ENCODE measurements at regions not wholly inside any gene's neighbourhood (a gene's known extent, or its start where the extent isn't known, plus 50 kb on each side); places are given as distances from the start of the nearest gene placed in this dataset.
"Not testable (repeated sequence)": the region's sequence is repeated elsewhere in the genome, so short reads cannot be mapped to it uniquely, and the experiment has no call there.

- H3K27ac ChIP-seq (ENCODE audit: low read length): no peak overlapping the region
- peaks cover 0 to 10% of the 10 kb centered on the region in 2 donors for H3K9me3 ChIP-seq (ENCODE audit: control insufficient read depth in 1 of 2, low read length in 2 of 2)
- H3K4me3 ChIP-seq (ENCODE audit: low read depth in 1 of 2, low read length in 2 of 2): no peak overlapping the region
- H3K4me1 ChIP-seq (ENCODE audit: control insufficient read depth in 1 of 2, insufficient read depth in 2 of 2, low read length in 2 of 2): no peaks in the 10 kb centered on the region
- H3K27me3 ChIP-seq (ENCODE audit: low read depth, low read length): no peaks in the 10 kb centered on the region
- H3K36me3 ChIP-seq (ENCODE audit: control insufficient read depth in 1 of 2, insufficient read depth in 2 of 2, low read length in 2 of 2): no peaks in the 10 kb centered on the region
Measured at GRCh38 chr21:43287795-43288755, 119.3 kb downstream of the CRYAA start.

- Histone ChIP-seq H3K27ac (ENCODE audit: low read length) (no peak overlapping the region), H3K36me3 (ENCODE audit: control insufficient read depth in 1 of 2, insufficient read depth in 2 of 2, low read length in 2 of 2) (no peaks in the 10 kb centered on the region), H3K9me3 (ENCODE audit: control insufficient read depth in 1 of 2, low read length in 2 of 2) (peaks cover 0 to 10% of the 10 kb centered on the region in 2 donors), H3K27me3 (ENCODE audit: low read depth, low read length) (no peaks in the 10 kb centered on the region), H3K4me1 (ENCODE audit: control insufficient read depth in 1 of 2, insufficient read depth in 2 of 2, low read length in 2 of 2) (no peaks in the 10 kb centered on the region), H3K4me3 (ENCODE audit: low read depth in 1 of 2, low read length in 2 of 2) (no peak overlapping the region)
Measured at GRCh38 chr21:43287111-43287760, 118.4 kb downstream of the CRYAA start.

- Histone ChIP-seq H3K27me3 (ENCODE audit: low read depth, low read length) (no peaks in the 10 kb centered on the region), H3K9me3 (ENCODE audit: control insufficient read depth in 1 of 2, low read length in 2 of 2) (peaks cover 0 to 10% of the 10 kb centered on the region in 2 donors)
Measured at GRCh38 chr21:43286196-43286595, 117.4 kb downstream of the CRYAA start.

DNA sequence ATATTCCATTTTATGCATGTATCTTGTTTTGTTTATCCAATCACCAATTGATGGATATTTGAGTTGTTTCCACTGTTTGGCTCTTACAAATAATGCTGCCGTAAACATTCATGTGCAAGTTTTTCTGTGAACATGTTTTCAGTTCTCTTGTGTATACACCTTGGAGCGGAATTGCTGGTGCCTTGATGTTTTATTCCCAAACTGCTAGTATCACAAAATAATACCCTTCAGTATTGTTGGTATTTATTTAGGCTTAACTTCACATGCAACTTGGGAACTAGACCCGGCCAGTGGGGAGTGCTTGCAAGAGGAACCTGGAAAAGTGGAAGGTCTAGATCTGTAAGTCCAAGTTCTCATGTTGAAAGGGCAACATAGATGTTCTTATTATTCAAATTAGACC, 115.9 kb downstream of the CRYAA start:
- Histone ChIP-seq H3K36me3 (ENCODE audit: control insufficient read depth in 1 of 2, insufficient read depth in 2 of 2, low read length in 2 of 2) (no peaks in the 10 kb centered on the region), H3K4me1 (ENCODE audit: control insufficient read depth in 1 of 2, insufficient read depth in 2 of 2, low read length in 2 of 2) (no peaks in the 10 kb centered on the region), H3K9me3 (ENCODE audit: control insufficient read depth in 1 of 2, low read length in 2 of 2) (peaks cover 0 to 6% of the 10 kb centered on the region in 2 donors), H3K27ac (ENCODE audit: low read length) (no peak overlapping the region), H3K4me3 (ENCODE audit: low read depth in 1 of 2, low read length in 2 of 2) (no peak overlapping the region), H3K27me3 (ENCODE audit: low read depth, low read length) (no peaks in the 10 kb centered on the region)

More at GRCh38 chr21:43286196-43286595, 117.4 kb downstream of the CRYAA start:
- no peaks in the 10 kb centered on the region for H3K4me1 ChIP-seq (ENCODE audit: control insufficient read depth in 1 of 2, insufficient read depth in 2 of 2, low read length in 2 of 2)
- H3K36me3 ChIP-seq (ENCODE audit: control insufficient read depth in 1 of 2, insufficient read depth in 2 of 2, low read length in 2 of 2): no peaks in the 10 kb centered on the region
- no peak overlapping the region for H3K4me3 ChIP-seq (ENCODE audit: low read depth in 1 of 2, low read length in 2 of 2)
- H3K27ac ChIP-seq (ENCODE audit: low read length): no peak overlapping the region

GRCh38 chr21:43284238-43284637, 115.4 kb downstream of the CRYAA start:
- Histone ChIP-seq H3K27ac (ENCODE audit: low read length) (no peak overlapping the region), H3K9me3 (ENCODE audit: control insufficient read depth in 1 of 2, low read length in 2 of 2) (peaks cover 0 to 3% of the 10 kb centered on the region in 2 donors), H3K4me3 (ENCODE audit: low read depth in 1 of 2, low read length in 2 of 2) (no peak overlapping the region), H3K4me1 (ENCODE audit: control insufficient read depth in 1 of 2, insufficient read depth in 2 of 2, low read length in 2 of 2) (no peaks in the 10 kb centered on the region), H3K36me3 (ENCODE audit: control insufficient read depth in 1 of 2, insufficient read depth in 2 of 2, low read length in 2 of 2) (no peaks in the 10 kb centered on the region), H3K27me3 (ENCODE audit: low read depth, low read length) (no peaks in the 10 kb centered on the region)

DNA sequence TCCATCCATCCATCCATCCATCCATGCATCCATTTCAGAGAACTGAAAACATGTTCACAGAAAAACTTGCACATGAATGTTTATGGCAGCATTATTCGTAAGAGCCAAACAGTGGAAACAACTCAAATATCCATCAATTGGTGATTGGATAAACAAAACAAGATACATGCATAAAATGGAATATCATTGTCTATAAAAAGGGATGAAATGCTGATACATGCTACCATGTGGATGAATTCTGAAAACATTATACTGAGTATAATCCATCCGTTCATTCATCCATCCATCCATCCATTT, 115.1 kb downstream of the CRYAA start:
- not testable (repeated sequence) for H3K4me1 ChIP-seq (ENCODE audit: control insufficient read depth in 1 of 2, insufficient read depth in 2 of 2, low read length in 2 of 2); H3K27me3 ChIP-seq (ENCODE audit: low read depth, low read length); H3K36me3 ChIP-seq (ENCODE audit: control insufficient read depth in 1 of 2, insufficient read depth in 2 of 2, low read length in 2 of 2); H3K27ac ChIP-seq (ENCODE audit: low read length); H3K9me3 ChIP-seq (ENCODE audit: control insufficient read depth in 1 of 2, low read length in 2 of 2); H3K4me3 ChIP-seq (ENCODE audit: low read depth in 1 of 2, low read length in 2 of 2)

DNA sequence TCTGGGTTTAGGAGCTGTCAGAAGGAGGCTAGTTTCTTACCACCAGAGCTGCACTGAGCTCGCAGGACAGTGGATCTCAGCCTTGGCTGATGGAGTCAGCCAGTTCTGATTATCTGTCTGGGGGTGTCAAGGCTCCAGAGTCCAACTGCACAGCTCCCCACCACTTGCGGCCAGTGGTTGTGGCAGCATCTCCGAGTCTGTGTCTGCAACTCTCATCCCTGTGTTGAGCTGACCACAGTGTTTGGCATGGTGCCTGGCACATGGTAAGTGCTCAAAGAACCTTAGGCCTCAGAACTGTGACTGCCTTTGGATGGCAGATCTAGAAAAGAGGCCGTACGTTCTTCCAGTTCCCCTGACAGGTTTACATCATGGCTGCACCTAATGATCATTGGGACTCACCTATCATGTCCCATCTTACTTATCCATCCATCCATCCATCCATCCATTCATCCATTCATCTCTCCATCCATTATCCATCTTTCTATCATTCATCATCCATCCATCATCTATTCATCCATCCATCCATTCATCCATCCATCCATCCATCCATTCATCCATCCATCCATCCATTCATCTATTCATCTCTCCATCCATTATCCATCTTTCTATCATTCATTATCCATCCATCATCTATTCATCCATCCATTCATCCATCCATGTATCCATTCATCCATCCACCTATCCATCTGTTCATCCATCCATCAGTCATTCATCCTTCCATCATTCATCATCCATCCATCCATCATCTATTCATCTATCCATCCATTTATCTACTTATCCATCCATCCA, 114.5 kb downstream of the CRYAA start:
- Histone ChIP-seq H3K27me3 (ENCODE audit: low read depth, low read length) (no peaks in the 10 kb centered on the region), H3K36me3 (ENCODE audit: control insufficient read depth in 1 of 2, insufficient read depth in 2 of 2, low read length in 2 of 2) (no peaks in the 10 kb centered on the region), H3K27ac (ENCODE audit: low read length) (no peak overlapping the region), H3K4me3 (ENCODE audit: low read depth in 1 of 2, low read length in 2 of 2) (no peak overlapping the region), H3K4me1 (ENCODE audit: control insufficient read depth in 1 of 2, insufficient read depth in 2 of 2, low read length in 2 of 2) (peaks cover under 1 to 1% of the 10 kb centered on the region in 2 donors), H3K9me3 (ENCODE audit: control insufficient read depth in 1 of 2, low read length in 2 of 2) (no peaks in the 10 kb centered on the region)

DNA sequence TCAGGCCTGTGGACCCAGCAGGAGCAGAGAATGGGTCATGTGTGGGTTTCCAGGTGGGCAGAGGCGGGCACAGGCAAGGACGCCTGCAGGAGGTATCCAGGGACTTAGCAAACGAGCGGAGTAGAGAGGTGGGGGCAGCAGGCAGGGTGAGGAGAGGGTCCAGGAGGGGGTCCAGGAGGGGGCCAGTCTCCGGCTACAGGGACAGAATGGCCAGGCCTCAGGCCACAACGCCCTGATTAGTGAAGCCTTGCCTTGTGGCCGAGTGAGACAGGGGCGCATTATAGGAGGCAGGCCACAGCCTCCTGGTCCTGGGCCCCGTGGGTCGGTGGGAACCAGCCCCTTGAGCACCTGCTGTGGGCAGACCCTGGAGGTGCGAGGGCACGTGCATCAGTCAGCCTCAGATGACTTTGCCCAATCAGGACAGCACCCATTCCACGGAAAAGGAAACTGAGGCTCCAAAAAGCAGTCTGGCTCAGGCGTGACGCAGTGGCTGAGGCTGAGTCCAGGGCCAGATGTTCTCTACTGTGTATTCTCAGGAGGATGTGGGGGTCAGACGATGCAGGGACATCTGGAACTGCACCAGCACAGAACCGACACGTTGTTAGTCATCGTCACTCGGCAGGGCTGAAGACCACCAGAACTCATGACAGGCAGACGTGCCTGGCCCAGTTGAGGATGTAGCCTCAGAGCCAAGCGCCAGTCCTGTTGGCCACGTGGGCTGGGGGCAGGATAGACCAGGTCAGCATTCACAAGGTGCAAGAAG, 113.7 kb downstream of the CRYAA start:
- H3K9me3 ChIP-seq (ENCODE audit: control insufficient read depth in 1 of 2, low read length in 2 of 2): no peaks in the 10 kb centered on the region
- no peak overlapping the region for H3K27ac ChIP-seq (ENCODE audit: low read length)
- no peaks in the 10 kb centered on the region for H3K27me3 ChIP-seq (ENCODE audit: low read depth, low read length)
- H3K4me1 ChIP-seq (ENCODE audit: control insufficient read depth in 1 of 2, insufficient read depth in 2 of 2, low read length in 2 of 2): peaks cover 3 to 7% of the 10 kb centered on the region in 2 donors
- no peak overlapping the region for H3K4me3 ChIP-seq (ENCODE audit: low read depth in 1 of 2, low read length in 2 of 2)
- no peaks in the 10 kb centered on the region for H3K36me3 ChIP-seq (ENCODE audit: control insufficient read depth in 1 of 2, insufficient read depth in 2 of 2, low read length in 2 of 2)

DNA sequence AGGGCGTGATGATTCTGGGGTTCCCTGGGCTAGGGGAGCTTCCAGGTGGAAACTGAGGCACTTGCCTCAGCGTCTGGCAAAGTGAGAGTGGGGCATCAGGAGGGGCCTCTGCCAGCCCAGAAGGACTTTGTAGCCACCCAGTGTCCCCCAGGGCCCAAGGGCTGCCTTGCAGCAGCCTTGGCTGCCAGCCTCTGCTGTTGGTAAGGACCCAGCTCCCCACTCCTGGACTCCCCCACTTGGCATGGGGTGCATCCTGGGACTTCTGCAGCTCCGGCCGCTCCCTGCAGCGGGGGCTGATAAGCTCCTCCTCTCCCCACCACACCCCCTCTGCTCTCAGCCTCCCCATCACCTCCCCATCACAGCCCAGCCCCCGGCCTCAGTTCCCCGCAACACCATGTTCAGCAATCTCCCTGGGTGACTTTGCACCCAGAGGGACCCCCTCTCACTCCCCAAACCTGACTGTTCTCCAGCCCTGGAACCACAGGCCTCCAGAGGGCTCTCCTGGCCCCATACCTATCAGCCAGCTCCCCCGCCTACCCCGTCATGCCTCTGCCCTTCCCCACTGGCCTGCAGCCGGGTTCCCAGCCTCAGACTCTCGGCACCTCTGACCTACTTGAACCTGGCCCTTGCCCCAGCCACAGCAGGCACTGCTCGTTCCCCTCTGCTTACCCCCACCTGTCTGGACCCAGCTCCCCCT, 113.0 kb downstream of the CRYAA start:
- Histone ChIP-seq H3K4me3 (ENCODE audit: low read depth in 1 of 2, low read length in 2 of 2) (no peak overlapping the region), H3K36me3 (ENCODE audit: control insufficient read depth in 1 of 2, insufficient read depth in 2 of 2, low read length in 2 of 2) (no peaks in the 10 kb centered on the region)

GRCh38 chr21:43280949-43281633, 112.3 kb downstream of the CRYAA start:
- H3K27me3 ChIP-seq (ENCODE audit: low read depth, low read length): peaks cover 5% of the 10 kb centered on the region
- no peaks in the 10 kb centered on the region for H3K9me3 ChIP-seq (ENCODE audit: control insufficient read depth in 1 of 2, low read length in 2 of 2)
- peaks cover 3 to 10% of the 10 kb centered on the region in 2 donors for H3K4me1 ChIP-seq (ENCODE audit: control insufficient read depth in 1 of 2, insufficient read depth in 2 of 2, low read length in 2 of 2)
- H3K4me3 ChIP-seq (ENCODE audit: low read depth in 1 of 2, low read length in 2 of 2): no peak overlapping the region
- H3K27ac ChIP-seq (ENCODE audit: low read length): no peak overlapping the region
- no peaks in the 10 kb centered on the region for H3K36me3 ChIP-seq (ENCODE audit: control insufficient read depth in 1 of 2, insufficient read depth in 2 of 2, low read length in 2 of 2)

More for the DNA sequence above, 113.0 kb downstream of the CRYAA start:
- Histone ChIP-seq H3K4me1 (ENCODE audit: control insufficient read depth in 1 of 2, insufficient read depth in 2 of 2, low read length in 2 of 2) (peaks cover 3 to 10% of the 10 kb centered on the region in 2 donors), H3K27me3 (ENCODE audit: low read depth, low read length) (no peaks in the 10 kb centered on the region), H3K27ac (ENCODE audit: low read length) (no peak overlapping the region), H3K9me3 (ENCODE audit: control insufficient read depth in 1 of 2, low read length in 2 of 2) (no peaks in the 10 kb centered on the region)

Data from muscle layer of duodenum (tissue), 2 donors.